Choroid plexus epithelial cell (primary cell): ENCODE measurements at regions not wholly inside any gene's neighbourhood (a gene's known extent, or its start where the extent isn't known, plus 50 kb on each side); places are given as distances from the start of the nearest gene placed in this dataset.

Source experiments
- DNase-seq: peaks from one replicate; pipeline ENCODE4 v3.0.0-alpha.2; 2010; ENCODE audit warnings: low read depth
- H3K4me3 ChIP-seq: 2 replicates; pipeline ENCODE4 v1.5.1; 2011; ENCODE audit warnings: low read depth, mild to moderate bottlenecking, control low read depth, low read length, moderate library complexity
- CTCF ChIP-seq: conservative IDR thresholded peaks from 2 replicates; pipeline ENCODE4 v1.5.1; 2011; ENCODE audit warnings: low read depth, mild to moderate bottlenecking, control low read depth, inconsistent platforms, low read length, moderate library complexity

- no peak overlapping the region for H3K4me3 ChIP-seq
- peak; percentile 8 for DNase-seq
- no peak for TF ChIP-seq CTCF
Observed at GRCh38 chr7:14065286-14065685, 75.8 kb upstream of the ETV1 start.

- TF ChIP-seq CTCF, result no peak
- no peak overlapping the region for H3K4me3 ChIP-seq
- DNase-seq, result no peak
Observed at GRCh38 chr7:14055813-14056212, 66.3 kb upstream of the ETV1 start.

GRCh38 chr7:14054125-14054524 is 64.7 kb upstream of the ETV1 start:
- no peak overlapping the region for H3K4me3 ChIP-seq
- DNase-seq, result no peak
- no peak for TF ChIP-seq CTCF

- TF ChIP-seq CTCF, result no peak
- H3K4me3 ChIP-seq, result no peak overlapping the region
- peak; percentile 2 for DNase-seq
Observed at GRCh38 chr7:14048889-14049288, 59.4 kb upstream of the ETV1 start.

GRCh38 chr7:14047709-14048399 is 58.4 kb upstream of the ETV1 start:
- no peak overlapping the region for H3K4me3 ChIP-seq
- no peak for TF ChIP-seq CTCF
- DNase-seq, result no peak

- H3K4me3 ChIP-seq, result no peak overlapping the region
- no peak for TF ChIP-seq CTCF
- no peak for DNase-seq
Observed at GRCh38 chr7:14045651-14046050, 56.2 kb upstream of the ETV1 start.

- H3K4me3 ChIP-seq, result no peak overlapping the region
- no peak for TF ChIP-seq CTCF
- no peak for DNase-seq
Observed at GRCh38 chr7:14040528-14040927, 51.1 kb upstream of the ETV1 start.
